Neural cell (in vitro differentiated cells): ENCODE measurements at regions not wholly inside any gene's neighbourhood (a gene's known extent, or its start where the extent isn't known, plus 50 kb on each side); places are given as distances from the start of the nearest gene placed in this dataset.

Source experiments
- H2AFZ ChIP-seq: fragments of 200-600, 300-800 bp; sonication (generic), shearing (Covaris generic); 2 replicates; pipeline ENCODE4 v1.6.0; 2014; ENCODE audit warnings: low read depth, mild to moderate bottlenecking, antibody characterized with exemption, low read length, moderate library complexity
- H3F3A ChIP-seq: fragments of 200-600 bp; shearing (Covaris generic); 2 replicates; pipeline ENCODE4 v1.6.1; 2016; ENCODE audit warnings: mild to moderate bottlenecking, moderate library complexity, mixed read lengths, antibody characterized with exemption, low read length; ENCODE audit not compliant: insufficient read depth, poor library complexity, severe bottlenecking
- H3K27ac ChIP-seq: fragments of 200-600, 300-800 bp; sonication (generic), shearing (Covaris generic); 2 replicates; pipeline ENCODE4 v1.5.1; 2014; ENCODE audit warnings: mild to moderate bottlenecking, low read length, moderate library complexity
- H3K27me3 ChIP-seq: fragments of 300-800, 200-600 bp; sonication (generic), shearing (Covaris generic); 2 replicates; pipeline ENCODE4 v1.6.0; 2014; ENCODE audit warnings: mild to moderate bottlenecking, low read depth, low read length, moderate library complexity; ENCODE audit not compliant: insufficient read depth
- H3K36me3 ChIP-seq: fragments of 300-800, 200-600 bp; sonication (generic), shearing (Covaris generic); 2 replicates; pipeline ENCODE4 v1.5.1; 2014; ENCODE audit warnings: mild to moderate bottlenecking, antibody characterized with exemption, low read length, moderate library complexity; ENCODE audit not compliant: insufficient read depth
- H3K4me2 ChIP-seq: fragments of 300-800, 200-600 bp; sonication (generic), shearing (Covaris generic); 2 replicates; pipeline ENCODE4 v1.6.0; 2014; ENCODE audit warnings: mild to moderate bottlenecking, low read length
- H3K4me3 ChIP-seq: fragments of 300-800, 200-600 bp; sonication (generic), shearing (Covaris generic); 2 replicates; pipeline ENCODE4 v1.5.1; 2014; ENCODE audit warnings: mild to moderate bottlenecking, low read length, moderate library complexity
- H3K79me2 ChIP-seq: fragments of 200-600 bp; shearing (Covaris generic); replicated peaks from 2 replicates; pipeline ENCODE4 v1.6.0; 2014; ENCODE audit warnings: mild to moderate bottlenecking, low read length, moderate library complexity; ENCODE audit not compliant: insufficient read depth
- H3K9ac ChIP-seq: fragments of 300-800, 200-600 bp; sonication (generic), shearing (Covaris generic); 2 replicates; pipeline ENCODE4 v1.6.1; 2016; ENCODE audit warnings: mild to moderate bottlenecking, low read length, mixed read lengths
- H3K9me2 ChIP-seq: fragments of 200-600 bp; shearing (Covaris generic); 2 replicates; pipeline ENCODE4 v1.6.1; 2016; ENCODE audit warnings: mild to moderate bottlenecking, low read length, mixed read lengths; ENCODE audit not compliant: insufficient read depth
- H3K9me3 ChIP-seq: fragments of 200-600, 300-800 bp; sonication (generic), shearing (Covaris generic); 2 replicates; pipeline ENCODE4 v1.6.1; 2016; ENCODE audit warnings: mild to moderate bottlenecking, mixed run types, low read length, moderate library complexity, mixed read lengths
- H4K20me1 ChIP-seq: fragments of 200-600 bp; shearing (Covaris generic); 2 replicates; pipeline ENCODE4 v1.6.1; 2016; ENCODE audit warnings: mild to moderate bottlenecking, mixed run types; ENCODE audit not compliant: insufficient read depth
- CTCF ChIP-seq: fragments of 450-650 bp; IDR thresholded peaks from 2 replicates; pipeline ENCODE4 v1.5.1; 2014; ENCODE audit warnings: antibody characterized with exemption, mild to moderate bottlenecking, moderate library complexity; ENCODE audit not compliant: poor library complexity, severe bottlenecking
- EP300 ChIP-seq: fragments of 450-650 bp; conservative IDR thresholded peaks from 2 replicates; pipeline ENCODE4 v1.6.1; 2014; ENCODE audit warnings: antibody characterized with exemption, mild to moderate bottlenecking, moderate library complexity; ENCODE audit not compliant: poor library complexity, severe bottlenecking
- EZH2 ChIP-seq: fragments of 200-600, 300-800 bp; shearing (Covaris generic), sonication (generic); IDR thresholded peaks from 2 replicates; pipeline ENCODE4 v1.6.1; 2014; ENCODE audit warnings: antibody characterized with exemption, low read length, borderline replicate concordance, mild to moderate bottlenecking; ENCODE audit not compliant: insufficient read depth, poor library complexity, severe bottlenecking
- MXI1 ChIP-seq: fragments of 450-650 bp; conservative IDR thresholded peaks from 2 replicates; pipeline ENCODE4 v1.6.1; 2014; ENCODE audit warnings: antibody characterized with exemption, mild to moderate bottlenecking; ENCODE audit not compliant: poor library complexity, severe bottlenecking
- POLR2AphosphoS5 ChIP-seq: IDR thresholded peaks from 2 replicates; pipeline ENCODE4 v1.6.1; 2012
- RAD21 ChIP-seq: fragments of 450-650 bp; conservative IDR thresholded peaks from 2 replicates; pipeline ENCODE4 v1.6.1; 2014; ENCODE audit warnings: antibody characterized with exemption, mild to moderate bottlenecking, moderate library complexity
- REST ChIP-seq: IDR thresholded peaks from 2 replicates; pipeline ENCODE4 v1.6.1; 2012; ENCODE audit warnings: borderline replicate concordance
- SMC3 ChIP-seq: fragments of 450-650 bp; conservative IDR thresholded peaks from 2 replicates; pipeline ENCODE4 v1.6.1; 2014; ENCODE audit warnings: antibody characterized with exemption, mild to moderate bottlenecking, moderate library complexity; ENCODE audit not compliant: poor library complexity
- TAF1 ChIP-seq: IDR thresholded peaks from 2 replicates; pipeline ENCODE4 v1.6.1; 2012; ENCODE audit warnings: low read depth

GRCh38 chr15:77546050-77546501, 86.6 kb downstream of the LINGO1 start:
- Histone ChIP-seq H3K36me3 (no peaks in the 10 kb centered on the region), H3K79me2 (no peaks in the 10 kb centered on the region), H4K20me1 (no peaks in the 10 kb centered on the region), H3K27me3 (no peaks in the 10 kb centered on the region), H3K9me3 (no peaks in the 10 kb centered on the region), H3K9me2 (no peaks in the 10 kb centered on the region), H3F3A (no peaks in the 10 kb centered on the region), H3K4me2 (no peak overlapping the region), H3K4me3 (no peak overlapping the region), H3K27ac (no peak overlapping the region), H3K9ac (no peak overlapping the region), H2AFZ (no peak overlapping the region)
- TF ChIP-seq TAF1, result no peak
- no peak for TF ChIP-seq POLR2AphosphoS5
- TF ChIP-seq RAD21, result no peak
- no peak for TF ChIP-seq EP300
- no peak for TF ChIP-seq CTCF
- TF ChIP-seq REST, result no peak
- TF ChIP-seq EZH2, result no peak
- TF ChIP-seq SMC3, result no peak
- TF ChIP-seq MXI1, result no peak

- Histone ChIP-seq H3K27ac (no peak overlapping the region), H3K79me2 (no peaks in the 10 kb centered on the region), H3K4me2 (no peak overlapping the region), H3K27me3 (no peaks in the 10 kb centered on the region), H3K9ac (no peak overlapping the region), H2AFZ (no peak overlapping the region), H3K4me3 (no peak overlapping the region), H3K9me2 (no peaks in the 10 kb centered on the region), H3K36me3 (no peaks in the 10 kb centered on the region), H3K9me3 (no peaks in the 10 kb centered on the region), H4K20me1 (no peaks in the 10 kb centered on the region), H3F3A (no peaks in the 10 kb centered on the region)
- TF ChIP-seq SMC3, result no peak
Measured at GRCh38 chr15:77545058-77545457, 87.7 kb downstream of the LINGO1 start.

GRCh38 chr15:77544162-77544561, 88.5 kb downstream of the LINGO1 start:
- TF ChIP-seq CTCF, result no peak
- TF ChIP-seq TAF1, result no peak
- TF ChIP-seq EP300, result no peak
- TF ChIP-seq MXI1, result no peak
- TF ChIP-seq RAD21, result no peak
- no peak for TF ChIP-seq EZH2
- TF ChIP-seq REST, result no peak
- Histone ChIP-seq H3K27ac (no peak overlapping the region), H3K27me3 (no peaks in the 10 kb centered on the region), H2AFZ (no peak overlapping the region), H3K9me3 (no peaks in the 10 kb centered on the region), H3K4me3 (no peak overlapping the region), H3K9ac (no peak overlapping the region), H3K79me2 (no peaks in the 10 kb centered on the region), H3K36me3 (no peaks in the 10 kb centered on the region), H3K4me2 (no peak overlapping the region), H3K9me2 (no peaks in the 10 kb centered on the region), H3F3A (no peaks in the 10 kb centered on the region), H4K20me1 (no peaks in the 10 kb centered on the region)
